ENCODE measurements at regions not wholly inside any gene's neighbourhood (a gene's known extent, or its start where the extent isn't known, plus 50 kb on each side); places are given as distances from the start of the nearest gene placed in this dataset.

GRCh38 chr5:115718927-115719326 is 93.1 kb upstream of the TMED7 start (continued):
- TF ChIP-seq KDM4A (IDR thresholded peaks at IDR 0.05; ENCODE audit: low read depth, low read length, severe bottlenecking) (no peak), GABPA (IDR thresholded peaks at IDR 0.05; ENCODE audit: borderline replicate concordance, insufficient read depth, low read length) (no peak)
